GM12864 (cell line): ENCODE measurements at regions not wholly inside any gene's neighbourhood (a gene's known extent, or its start where the extent isn't known, plus 50 kb on each side); places are given as distances from the start of the nearest gene placed in this dataset.
"Not testable (repeated sequence)": the region's sequence is repeated elsewhere in the genome, so short reads cannot be mapped to it uniquely, and the experiment has no call there.

Source experiments
- DNase-seq: peaks from one replicate; pipeline ENCODE4 v3.0.0-alpha.2; 2011; ENCODE audit warnings: low read depth
- H3K4me3 ChIP-seq: 2 replicates; pipeline ENCODE4 v1.5.1; 2011; ENCODE audit warnings: mild to moderate bottlenecking, low read depth, low read length, control low read depth
- TF ChIP-seq, protein P1 (sequence below): IDR thresholded peaks from 2 replicates; pipeline ENCODE4 v1.5.1; 2011; ENCODE audit warnings: low read depth, mild to moderate bottlenecking, moderate library complexity, low read length, control low read depth, inconsistent platforms; ENCODE audit errors: missing control alignments

DNA sequence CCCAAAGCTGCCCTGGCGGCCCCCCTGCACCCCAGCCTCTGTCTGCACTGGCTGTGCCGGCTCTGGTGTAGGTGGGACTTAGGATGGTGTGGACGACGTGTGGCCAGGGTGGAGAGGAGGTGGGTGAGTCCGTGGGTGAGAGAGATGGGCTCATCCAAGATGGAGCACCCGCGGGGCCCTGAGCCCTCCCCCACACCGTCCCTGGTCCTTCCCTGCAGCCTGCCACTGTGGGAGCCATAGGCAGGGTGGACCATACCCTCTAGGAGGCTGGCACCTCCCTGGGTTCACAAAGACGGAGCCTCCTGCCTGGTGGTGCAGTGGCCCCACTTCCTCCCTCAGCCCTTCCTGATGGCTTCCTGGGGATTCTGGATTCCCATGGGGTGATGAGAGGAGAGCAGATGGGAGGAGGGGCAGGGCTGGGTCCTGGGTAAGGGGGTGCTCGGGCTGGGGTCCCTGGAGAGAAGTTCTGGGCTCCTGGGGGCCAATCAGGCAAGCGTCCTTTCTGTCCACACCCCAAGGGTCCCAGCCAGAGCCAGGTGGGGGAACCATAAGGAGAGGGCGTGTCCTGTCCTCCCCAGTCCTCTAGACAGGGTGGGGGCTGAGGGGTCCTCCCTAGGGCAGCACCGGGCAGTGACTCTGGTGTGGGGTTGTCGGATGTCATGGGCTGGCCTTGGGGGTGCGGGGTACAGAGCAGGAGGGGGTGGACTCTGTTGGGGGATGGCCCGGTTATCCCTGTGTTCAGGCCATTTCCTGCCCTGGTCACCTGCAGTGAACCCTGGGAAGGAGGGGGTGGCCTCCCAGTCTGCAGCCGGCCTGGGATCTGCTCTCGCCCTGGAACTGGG is 384.8 kb downstream of the TMEM121 start:
- no peak overlapping the region for H3K4me3 ChIP-seq
- no peak for DNase-seq
- TF ChIP-seq, protein P1, sequence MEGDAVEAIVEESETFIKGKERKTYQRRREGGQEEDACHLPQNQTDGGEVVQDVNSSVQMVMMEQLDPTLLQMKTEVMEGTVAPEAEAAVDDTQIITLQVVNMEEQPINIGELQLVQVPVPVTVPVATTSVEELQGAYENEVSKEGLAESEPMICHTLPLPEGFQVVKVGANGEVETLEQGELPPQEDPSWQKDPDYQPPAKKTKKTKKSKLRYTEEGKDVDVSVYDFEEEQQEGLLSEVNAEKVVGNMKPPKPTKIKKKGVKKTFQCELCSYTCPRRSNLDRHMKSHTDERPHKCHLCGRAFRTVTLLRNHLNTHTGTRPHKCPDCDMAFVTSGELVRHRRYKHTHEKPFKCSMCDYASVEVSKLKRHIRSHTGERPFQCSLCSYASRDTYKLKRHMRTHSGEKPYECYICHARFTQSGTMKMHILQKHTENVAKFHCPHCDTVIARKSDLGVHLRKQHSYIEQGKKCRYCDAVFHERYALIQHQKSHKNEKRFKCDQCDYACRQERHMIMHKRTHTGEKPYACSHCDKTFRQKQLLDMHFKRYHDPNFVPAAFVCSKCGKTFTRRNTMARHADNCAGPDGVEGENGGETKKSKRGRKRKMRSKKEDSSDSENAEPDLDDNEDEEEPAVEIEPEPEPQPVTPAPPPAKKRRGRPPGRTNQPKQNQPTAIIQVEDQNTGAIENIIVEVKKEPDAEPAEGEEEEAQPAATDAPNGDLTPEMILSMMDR = no peak

DNA sequence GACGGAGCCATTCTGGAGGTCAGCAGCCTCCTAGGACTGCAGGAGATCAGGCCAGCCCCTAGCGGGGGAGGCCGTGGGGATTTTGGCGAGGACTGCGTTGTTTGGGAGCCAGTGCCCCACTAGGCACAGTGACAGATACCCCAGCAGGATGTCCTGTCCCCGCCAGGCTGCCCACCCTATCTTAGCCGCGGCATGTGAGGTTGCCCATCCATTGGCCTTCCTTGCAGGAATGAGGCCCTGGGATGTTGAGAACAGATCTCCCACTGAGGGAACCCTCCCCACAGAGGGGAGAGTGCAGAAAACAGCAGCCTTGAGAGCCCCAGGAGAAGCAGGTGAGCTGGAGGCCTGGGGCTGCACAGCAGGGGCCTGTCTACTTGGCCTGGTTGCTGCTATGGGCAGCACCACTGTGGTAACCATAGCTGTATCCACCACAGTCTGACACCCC is 385.5 kb downstream of the TMEM121 start:
- DNase-seq, H3K4me3 ChIP-seq: not testable (repeated sequence)

DNA sequence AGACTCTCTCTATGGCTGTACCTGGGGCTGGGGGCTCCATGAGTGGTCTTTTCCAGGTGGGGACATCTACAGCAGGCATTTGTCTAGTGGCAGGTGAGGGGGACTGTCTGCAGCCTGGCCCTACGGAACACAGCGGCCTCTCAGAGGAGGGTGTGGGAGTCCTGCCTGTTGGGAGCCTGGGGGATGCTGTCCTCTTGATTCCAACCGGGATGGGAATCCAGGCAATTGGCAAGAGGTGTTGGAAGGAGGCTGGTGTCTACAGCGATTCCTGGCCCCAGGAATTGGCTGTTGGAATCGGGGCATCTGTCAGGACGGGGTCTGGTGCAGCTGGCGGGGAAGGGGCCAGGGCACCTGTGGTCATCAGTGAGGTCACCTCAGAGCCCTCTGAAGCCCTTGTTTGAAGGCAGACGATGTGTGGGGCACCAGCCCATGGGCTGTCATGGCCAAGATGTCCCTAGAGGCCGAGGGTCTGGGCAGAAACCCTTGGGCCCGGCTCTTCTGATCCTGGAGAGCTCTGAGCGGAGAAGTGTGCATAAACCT is 386.3 kb downstream of the TMEM121 start:
- no peak for DNase-seq
- TF ChIP-seq, protein P1 = no peak
- no peak overlapping the region for H3K4me3 ChIP-seq

DNA sequence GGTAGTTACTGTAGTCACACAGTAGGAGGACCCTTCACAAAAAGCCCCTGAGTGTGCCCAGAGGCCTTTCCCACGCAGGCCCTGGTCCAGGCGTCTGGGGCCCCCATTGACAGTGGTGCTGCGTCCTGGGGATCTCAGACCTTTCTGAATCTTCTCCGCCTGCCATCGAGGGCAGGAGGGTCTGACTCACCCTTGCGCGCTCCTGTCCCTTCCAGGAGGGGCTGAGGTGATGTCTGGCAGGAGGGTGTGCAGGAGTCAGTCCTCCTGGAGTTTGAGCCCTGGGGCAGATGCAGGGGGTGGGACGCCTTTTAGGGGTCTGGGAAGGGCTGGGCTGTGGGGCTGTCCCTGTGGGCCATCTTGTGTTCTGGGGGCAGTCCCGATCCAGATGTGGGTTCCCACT is 386.8 kb downstream of the TMEM121 start:
- DNase-seq = no peak
- TF ChIP-seq, protein P1 = no peak
- H3K4me3 ChIP-seq = no peak overlapping the region

DNA sequence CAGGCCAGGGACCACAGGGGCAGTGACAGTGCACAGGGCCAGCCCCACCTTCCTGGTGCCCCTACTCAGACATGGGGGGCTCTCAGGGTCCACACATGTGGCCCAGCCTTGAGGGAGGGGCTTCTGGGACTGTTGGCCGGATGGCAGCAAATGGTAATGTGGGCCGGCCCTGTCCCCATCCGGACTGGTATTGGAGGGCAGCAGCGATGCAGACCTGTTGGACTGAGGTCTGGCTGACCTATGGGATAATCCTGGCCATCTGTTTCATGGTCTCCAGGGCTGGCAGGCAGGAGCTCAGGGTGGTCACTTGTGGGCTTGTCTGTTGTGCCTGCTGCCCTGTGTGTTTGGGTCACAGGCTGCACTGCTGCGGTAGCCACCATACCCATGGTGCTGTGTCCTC is 387.5 kb downstream of the TMEM121 start:
- TF ChIP-seq, protein P1 = no peak
- no peak overlapping the region for H3K4me3 ChIP-seq

DNA sequence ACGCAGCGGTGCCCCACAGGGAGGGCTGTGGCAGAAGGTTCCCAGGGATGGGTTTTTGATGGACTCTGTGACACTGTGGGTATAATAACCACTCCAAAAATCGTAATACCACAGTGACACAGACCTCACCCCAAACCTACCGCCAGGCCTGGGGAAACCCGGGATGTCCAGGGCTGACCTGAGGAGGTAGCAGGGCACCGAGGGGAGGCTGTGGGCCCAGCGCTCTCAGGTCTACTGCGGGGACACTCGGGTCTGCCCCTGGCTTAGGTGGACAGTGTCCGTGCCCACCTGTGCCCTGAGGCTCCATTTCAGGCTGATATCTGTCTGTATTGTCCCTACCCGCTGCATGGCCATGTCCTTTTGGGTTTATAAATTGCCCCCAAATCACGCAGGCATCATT is 387.9 kb downstream of the TMEM121 start:
- not testable (repeated sequence) for DNase-seq, H3K4me3 ChIP-seq

More for the DNA sequence above, 387.5 kb downstream of the TMEM121 start:
- DNase-seq = no peak

DNA sequence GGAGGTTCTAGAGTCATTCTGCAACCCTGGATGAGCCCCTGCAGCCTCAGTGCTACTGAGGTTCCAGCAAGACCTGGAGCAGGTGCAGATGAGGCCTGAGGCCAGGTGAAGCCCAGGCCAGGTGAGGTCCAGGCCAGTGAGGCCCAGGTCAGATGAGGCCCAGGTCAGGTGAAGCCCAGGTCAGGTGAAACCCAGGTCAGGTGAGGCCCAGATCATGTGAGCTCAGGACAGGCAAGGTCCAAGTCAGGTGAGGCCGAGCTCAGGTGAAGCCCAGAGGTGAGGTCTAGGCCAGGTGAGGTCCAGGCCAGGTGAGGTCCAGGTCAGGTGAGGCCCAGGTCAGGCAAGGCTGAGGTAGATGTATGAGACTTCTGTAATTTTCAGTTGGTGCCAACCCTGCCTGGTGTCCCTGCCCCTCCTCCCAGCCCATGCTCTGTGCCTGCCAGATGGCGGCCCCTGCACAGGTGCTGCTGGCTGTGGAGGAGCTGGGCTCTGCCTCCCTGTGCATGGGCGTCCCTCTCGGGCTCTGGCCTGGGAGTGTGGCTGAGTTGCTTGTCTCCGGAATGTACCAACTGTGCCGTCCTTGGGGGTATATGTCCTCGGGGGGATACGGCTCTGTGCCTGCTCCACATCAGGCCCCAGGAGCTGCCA is 388.5 kb downstream of the TMEM121 start:
- no peak for DNase-seq
- TF ChIP-seq, protein P1 = no peak
- no peak overlapping the region for H3K4me3 ChIP-seq

DNA sequence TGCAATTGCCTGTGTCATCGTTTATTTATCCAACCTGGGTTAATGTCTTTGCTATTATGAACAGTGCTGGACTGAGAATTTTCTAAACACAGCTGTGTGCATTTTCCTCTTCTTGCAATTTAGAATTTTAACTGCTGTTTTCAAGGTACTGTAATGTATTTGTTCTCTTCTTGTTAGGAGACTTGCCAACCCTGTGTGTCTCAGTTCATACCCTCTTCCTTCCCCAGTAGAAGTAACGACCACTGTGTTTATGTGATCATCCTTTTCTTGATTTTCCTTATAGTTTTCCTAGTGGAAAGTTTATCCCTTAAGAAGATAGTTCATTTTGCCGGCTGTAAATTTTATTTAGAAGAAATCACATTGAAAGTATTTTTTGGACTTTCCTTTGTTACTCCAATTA is 389.2 kb downstream of the TMEM121 start:
- not testable (repeated sequence) for H3K4me3 ChIP-seq, DNase-seq

DNA sequence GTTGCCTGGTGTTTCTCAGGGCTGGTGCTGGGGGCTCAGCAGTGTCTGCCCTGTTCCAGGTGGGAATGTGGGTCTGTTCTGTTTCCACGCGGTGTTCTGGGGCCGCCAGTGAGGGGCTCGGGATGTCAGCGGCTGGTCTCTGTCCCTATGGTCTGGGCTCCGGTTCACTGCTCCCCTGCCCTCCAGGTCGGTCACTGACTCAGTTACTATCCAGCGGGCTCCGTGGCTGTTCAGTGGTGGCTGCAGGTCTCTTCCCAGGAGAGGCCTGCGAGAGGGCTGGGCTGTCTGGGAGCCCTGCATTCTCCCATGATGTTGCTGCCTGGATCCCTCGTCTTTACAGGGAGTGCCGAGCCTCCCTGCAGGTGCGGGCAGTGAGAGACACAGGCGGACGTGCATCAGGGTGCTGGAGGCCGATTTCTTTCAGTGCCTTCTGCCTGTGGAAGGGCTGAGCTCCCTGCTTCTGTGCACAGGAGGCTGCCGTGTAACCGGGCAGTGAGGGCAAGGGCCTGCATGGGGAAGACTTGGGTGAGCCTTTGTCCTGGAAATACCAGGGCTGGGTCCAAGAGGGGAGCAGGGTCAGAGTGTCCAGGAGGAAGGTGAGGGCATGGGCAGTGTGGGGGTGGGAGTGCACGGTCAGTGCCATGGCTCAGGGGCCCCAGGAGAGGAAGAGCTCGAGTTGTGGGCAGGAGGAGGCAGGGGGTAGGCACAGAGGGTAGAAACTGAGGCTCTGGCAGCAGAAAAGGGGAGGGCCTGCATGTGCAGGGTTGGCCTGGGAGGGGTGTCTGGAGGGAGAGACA is 391.0 kb downstream of the TMEM121 start:
- DNase-seq = not testable (repeated sequence)
- peak overlapping the region; percentile 76 for H3K4me3 ChIP-seq
